Prostate gland (tissue), 2 donors: ENCODE measurements at regions not wholly inside any gene's neighbourhood (a gene's known extent, or its start where the extent isn't known, plus 50 kb on each side); places are given as distances from the start of the nearest gene placed in this dataset.
A peak's percentile ranks its signal among the peaks of the same experiment; 100 is the strongest.

ENCODE experiments used
- DNase-seq: peaks from one replicate; pipeline ENCODE4 v3.0.0-alpha.2; 2019; ENCODE audit warnings: low spot score
- H3K27ac ChIP-seq, 2 donors: fragments of 200-600 bp; sonication (generic); 2 replicates each; pipeline ENCODE4 v1.5.1; 2017 to 2019
- H3K27me3 ChIP-seq: fragments of 200-600 bp; sonication (generic); replicated peaks from 2 replicates; pipeline ENCODE4 v1.5.1; 2019; ENCODE audit not compliant: insufficient read depth
- H3K36me3 ChIP-seq, 2 donors: fragments of 200-600 bp; sonication (generic); 1 replicate in 1 of 2; 2 replicates in 1 of 2; pipeline versions ENCODE4 v1.5.1 to v1.8.1; 2017 to 2019
- H3K4me1 ChIP-seq: fragments of 200-600 bp; sonication (generic); replicated peaks from 2 replicates; pipeline ENCODE4 v1.5.1; 2019
- H3K4me3 ChIP-seq, 2 donors: fragments of 200-600 bp; sonication (generic); 2 replicates each; pipeline ENCODE4 v1.5.1; 2017 to 2019
- H3K9me3 ChIP-seq: fragments of 200-600 bp; sonication (generic); 2 replicates; pipeline ENCODE4 v1.5.1; 2017
- CTCF ChIP-seq, 4 experiments: fragments of 200-600 bp in 2 of 4; fragments of 450-650 bp in 2 of 4; sonication (generic) in 2 of 4; IDR thresholded peaks; 1 replicate in 3 of 4; 2 replicates in 1 of 4; pipeline ENCODE4 v1.5.1; 2016 to 2019; ENCODE audit warnings: antibody characterized with exemption in 4 of 4, mild to moderate bottlenecking in 2 of 4, moderate library complexity in 2 of 4
- POLR2A ChIP-seq: fragments of 450-650 bp; IDR thresholded peaks from one replicate; pipeline ENCODE4 v1.6.1; 2016; ENCODE audit warnings: antibody characterized with exemption, mild to moderate bottlenecking
- POLR2AphosphoS5 ChIP-seq: sonication (generic); formaldehyde crosslinking; IDR thresholded peaks from one replicate; pipeline ENCODE4 v1.6.1; 2017; ENCODE audit warnings: antibody characterized with exemption
- WGBS: methylation state at CpG from one replicate; pipeline ENCODE4 v1.1.5; 2018; 5-methylcytosine and 5-hydroxymethylcytosine counted together
- intact Hi-C: fragments of 100-400 bp; cut with DNase I; formaldehyde crosslinking; loops from one replicate; pipeline ENCODE4 v1.14.2; 2022

- no peaks in the 10 kb centered on the region for H3K4me1 ChIP-seq
- 96% methylated on average over 3 of the region's 3 CpGs for WGBS
Observed at GRCh38 chr1:69292833-69293232, 274.9 kb upstream of the LRRC7 start.

GRCh38 chr1:69294171-69294570 lies 273.6 kb upstream of the LRRC7 start:
- Histone ChIP-seq H3K36me3 (no peaks in the 10 kb centered on the region), H3K9me3 (no peaks in the 10 kb centered on the region), H3K27me3 (no peaks in the 10 kb centered on the region), H3K4me3 (no peak overlapping the region), H3K27ac (no peak overlapping the region), H3K4me1 (no peaks in the 10 kb centered on the region)
- DNase-seq: no peak
- 60% methylated on average over 1 of the region's 1 CpG for WGBS
- TF ChIP-seq POLR2AphosphoS5: no peak
- intact Hi-C loops: no loop called here

More at GRCh38 chr1:69292833-69293232, 274.9 kb upstream of the LRRC7 start:
- Histone ChIP-seq H3K4me3 (no peak overlapping the region), H3K27ac (no peak overlapping the region), H3K27me3 (no peaks in the 10 kb centered on the region), H3K9me3 (no peaks in the 10 kb centered on the region), H3K36me3 (no peaks in the 10 kb centered on the region)
- no peak for DNase-seq
- no peak for TF ChIP-seq CTCF (IDR thresholded peaks at IDR 0.05)
- TF ChIP-seq POLR2A: no peak
- no peak for TF ChIP-seq POLR2AphosphoS5
- intact Hi-C loops: no loop called here

GRCh38 chr1:69295265-69295664 lies 272.5 kb upstream of the LRRC7 start:
- intact Hi-C loops: no loop called here
- no peaks in the 10 kb centered on the region for H3K4me1 ChIP-seq
- H3K27me3 ChIP-seq: no peaks in the 10 kb centered on the region
- H3K4me3 ChIP-seq: no peak overlapping the region
- H3K27ac ChIP-seq: peak overlapping the region; percentile 4 to 21
- no peak for DNase-seq
- TF ChIP-seq POLR2AphosphoS5 (no peak), POLR2A (no peak), CTCF (IDR thresholded peaks at IDR 0.05) (no peak)
- H3K9me3 ChIP-seq: no peaks in the 10 kb centered on the region
- 13% methylated on average over 2 of the region's 2 CpGs for WGBS
- no peaks in the 10 kb centered on the region for H3K36me3 ChIP-seq

- no peak overlapping the region for H3K27ac ChIP-seq
- TF ChIP-seq POLR2A (no peak), CTCF (IDR thresholded peaks at IDR 0.05) (no peak), POLR2AphosphoS5 (no peak)
- H3K4me3 ChIP-seq: no peak overlapping the region
- no peaks in the 10 kb centered on the region for H3K27me3 ChIP-seq
- H3K9me3 ChIP-seq: no peaks in the 10 kb centered on the region
- 66% methylated on average over 7 of the region's 7 CpGs for WGBS
- no peaks in the 10 kb centered on the region for H3K4me1 ChIP-seq
- no peaks in the 10 kb centered on the region for H3K36me3 ChIP-seq
- intact Hi-C loops: no loop called here
- no peak for DNase-seq
Observed at GRCh38 chr1:69305621-69306020, 262.1 kb upstream of the LRRC7 start.

GRCh38 chr1:69312055-69312732 lies 255.5 kb upstream of the LRRC7 start:
- intact Hi-C loops: no loop called here
- H3K36me3 ChIP-seq: no peaks in the 10 kb centered on the region
- no peaks in the 10 kb centered on the region for H3K4me1 ChIP-seq
- 49% methylated on average over 18 of the region's 18 CpGs for WGBS
- no peak for TF ChIP-seq POLR2A
- TF ChIP-seq CTCF (IDR thresholded peaks at IDR 0.05): no peak
- no peak for TF ChIP-seq POLR2AphosphoS5
- DNase-seq: no peak
- H3K27me3 ChIP-seq: no peaks in the 10 kb centered on the region
- H3K27ac ChIP-seq: no peak overlapping the region
- no peak overlapping the region for H3K4me3 ChIP-seq
- no peaks in the 10 kb centered on the region for H3K9me3 ChIP-seq
